Right renal cortex interstitium (tissue), 3 donors: ENCODE measurements at regions not wholly inside any gene's neighbourhood (a gene's known extent, or its start where the extent isn't known, plus 50 kb on each side); places are given as distances from the start of the nearest gene placed in this dataset.
"Not testable (repeated sequence)": the region's sequence is repeated elsewhere in the genome, so short reads cannot be mapped to it uniquely, and the experiment has no call there.

Experiments
- DNase-seq, 3 donors: peaks; one replicate each; pipeline ENCODE4 v3.0.0-alpha.2; 2013; ENCODE audit warnings: low read depth in 3 of 3, low spot score in 2 of 3

GRCh38 chr12:19624491-19624890 lies 185.2 kb downstream of the AEBP2 start:
- DNase-seq, result no peak

GRCh38 chr12:19625551-19625950 lies 186.3 kb downstream of the AEBP2 start:
- DNase-seq, result not testable (repeated sequence)

- DNase-seq, result no peak
These were observed 188.4 kb downstream of the AEBP2 start for GRCh38 chr12:19627719-19628118.

- DNase-seq, result no peak
These were observed 191.2 kb downstream of the AEBP2 start for GRCh38 chr12:19630536-19630935.

GRCh38 chr12:19633194-19633593 lies 193.9 kb downstream of the AEBP2 start:
- DNase-seq, result no peak

GRCh38 chr12:19633641-19634040 lies 194.3 kb downstream of the AEBP2 start:
- DNase-seq, result no peak

GRCh38 chr12:19639781-19640415 lies 200.6 kb downstream of the AEBP2 start:
- DNase-seq, result no peak

GRCh38 chr12:19641235-19642080 lies 202.2 kb downstream of the AEBP2 start:
- DNase-seq, result no peak

GRCh38 chr12:19642345-19642744 lies 203.1 kb downstream of the AEBP2 start:
- no peak for DNase-seq

GRCh38 chr12:19643635-19644034 lies 204.3 kb downstream of the AEBP2 start:
- peak in 2 of 3 donors; percentile 52 to 61 for DNase-seq

- no peak for DNase-seq
These were observed 205.3 kb downstream of the AEBP2 start for GRCh38 chr12:19644571-19644970.

- DNase-seq, result no peak
These were observed 206.5 kb downstream of the AEBP2 start for GRCh38 chr12:19645823-19646222.

- no peak for DNase-seq
These were observed 207.3 kb downstream of the AEBP2 start for GRCh38 chr12:19646599-19646998.

GRCh38 chr12:19647806-19648556 lies 208.7 kb downstream of the AEBP2 start:
- no peak for DNase-seq

GRCh38 chr12:19648591-19648990 lies 209.3 kb downstream of the AEBP2 start:
- DNase-seq, result no peak

- no peak for DNase-seq
These were observed 213.1 kb downstream of the AEBP2 start for GRCh38 chr12:19652386-19652785.

GRCh38 chr12:19654650-19655376 lies 215.5 kb downstream of the AEBP2 start:
- no peak for DNase-seq

GRCh38 chr12:19657118-19657731 lies 217.9 kb downstream of the AEBP2 start:
- DNase-seq, result no peak

GRCh38 chr12:19657732-19658130 lies 218.4 kb downstream of the AEBP2 start:
- no peak for DNase-seq

GRCh38 chr12:19659086-19659485 lies 219.8 kb downstream of the AEBP2 start:
- no peak for DNase-seq
